ENCODE measurements at regions not wholly inside any gene's neighbourhood (a gene's known extent, or its start where the extent isn't known, plus 50 kb on each side); places are given as distances from the start of the nearest gene placed in this dataset.
"Not testable (repeated sequence)": the region's sequence is repeated elsewhere in the genome, so short reads cannot be mapped to it uniquely, and the experiment has no call there.

DNA sequence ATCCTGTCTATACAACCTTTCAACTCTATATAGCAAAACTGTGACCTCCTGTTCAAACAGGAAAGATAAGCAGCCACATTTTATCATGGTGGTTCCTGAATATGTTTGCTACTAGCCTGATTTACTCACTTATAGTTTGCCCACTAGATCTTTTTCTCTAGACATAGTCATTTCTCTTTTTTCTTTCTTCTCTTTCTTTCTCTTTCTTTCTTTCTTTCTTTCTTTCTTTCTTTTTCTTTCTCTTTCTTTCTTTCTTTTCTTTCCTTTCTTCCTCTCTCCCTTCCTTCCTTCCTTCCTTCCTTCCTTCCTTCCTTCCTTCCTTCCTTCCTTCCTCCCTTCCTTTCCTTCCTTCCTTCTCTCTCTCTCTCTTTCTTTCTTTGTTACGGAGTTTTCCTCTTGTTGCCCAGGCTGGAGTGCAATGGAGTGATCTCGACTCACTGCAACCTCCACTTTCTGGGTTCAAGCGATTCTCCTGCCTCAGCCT lies 142.0 kb upstream of the TBL1XR1 start:
- DNase-seq = peak; percentile 55

GRCh38 chr3:177340243-177340830 lies 143.1 kb upstream of the TBL1XR1 start:
- no peak for DNase-seq

GRCh38 chr3:177341736-177342419 lies 144.6 kb upstream of the TBL1XR1 start:
- DNase-seq = no peak

DNA sequence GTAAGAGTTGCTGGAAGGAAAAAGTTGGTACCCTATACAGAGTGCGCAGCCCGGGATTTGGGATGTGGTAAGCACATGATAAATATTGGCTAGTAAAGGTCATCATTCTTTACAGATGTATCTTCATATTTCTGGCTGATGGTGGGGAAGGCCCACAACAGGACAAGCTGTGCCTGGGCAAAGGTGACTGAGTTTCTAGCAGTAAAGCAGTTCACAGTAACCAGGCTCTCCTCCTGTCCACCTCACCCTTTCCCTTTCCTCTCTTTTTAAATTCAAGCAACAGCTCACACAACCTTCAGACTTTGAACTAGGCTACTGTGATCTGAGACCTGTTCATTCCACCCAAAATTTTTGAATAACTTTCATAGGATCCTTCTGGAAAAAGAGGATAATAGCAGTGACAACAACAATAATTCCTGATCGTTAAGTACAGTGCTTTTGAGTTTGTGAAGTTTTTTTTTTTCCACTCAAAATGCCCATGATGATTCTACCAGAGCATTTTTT lies 145.9 kb upstream of the TBL1XR1 start:
- no peak for DNase-seq

GRCh38 chr3:177345049-177345972 lies 148.0 kb upstream of the TBL1XR1 start:
- DNase-seq = peak; percentile 96

DNA sequence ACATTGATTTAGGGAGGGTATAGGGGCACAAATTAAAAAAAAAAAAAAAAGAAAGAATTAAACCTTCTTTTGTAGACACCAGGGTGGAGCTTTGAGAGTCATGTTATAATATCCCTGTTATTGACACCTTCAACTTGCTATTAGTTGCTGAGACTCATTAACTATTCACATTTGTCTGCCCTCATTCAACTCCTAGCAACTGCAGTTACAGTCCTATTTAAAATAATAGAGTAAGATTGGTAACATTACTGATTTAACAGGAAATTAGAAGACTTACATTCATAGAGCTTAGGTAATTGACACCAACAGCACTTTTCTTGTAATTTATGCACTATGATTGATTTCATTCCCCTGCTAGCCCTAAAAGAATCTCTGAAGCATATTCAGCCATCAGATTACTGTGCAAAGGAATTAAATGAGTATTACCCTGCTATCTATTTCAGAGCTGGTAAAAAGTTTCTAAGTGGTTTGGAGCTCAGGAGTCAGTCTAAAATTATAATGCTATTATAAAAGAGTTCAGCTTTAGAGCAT lies 148.8 kb upstream of the TBL1XR1 start:
- DNase-seq = no peak

DNA sequence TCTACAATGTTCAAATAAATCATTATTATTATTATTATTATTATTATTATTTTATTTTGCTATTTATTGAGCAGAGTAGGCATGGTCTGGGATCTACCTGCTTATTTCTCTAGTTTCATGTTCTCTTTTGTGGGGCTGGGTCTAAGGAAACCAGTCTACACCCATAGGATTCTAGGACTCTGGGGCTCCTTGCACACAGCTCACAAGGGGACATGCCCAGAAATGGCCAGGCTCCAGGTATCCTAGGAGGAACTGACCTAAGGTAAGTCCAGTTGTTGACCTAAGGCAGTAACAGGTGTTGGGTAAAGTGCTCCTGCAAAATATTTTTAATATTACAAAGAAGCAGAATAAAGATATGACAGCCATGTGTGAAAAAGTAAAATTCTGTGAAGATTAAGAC lies 149.6 kb upstream of the TBL1XR1 start:
- DNase-seq = no peak

DNA sequence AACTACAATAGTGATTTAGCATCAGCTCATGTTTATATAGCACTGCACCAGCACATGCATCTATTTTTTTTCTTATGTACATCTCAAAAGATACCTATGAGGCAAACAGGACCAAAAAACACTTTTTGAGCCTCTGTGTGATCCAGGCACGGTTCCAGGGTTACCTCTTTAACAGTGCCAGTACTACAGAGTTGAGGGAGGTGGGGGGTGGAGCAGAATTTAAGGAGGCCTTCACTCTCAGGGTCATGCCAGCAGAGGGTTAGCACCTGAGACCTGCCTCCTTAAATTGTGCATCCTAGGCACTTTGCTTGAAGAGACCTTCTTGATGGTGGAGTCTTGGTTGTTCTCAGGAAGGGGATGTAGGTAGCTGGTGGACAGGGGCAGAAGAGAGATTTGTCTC lies 150.3 kb upstream of the TBL1XR1 start:
- DNase-seq = no peak

DNA sequence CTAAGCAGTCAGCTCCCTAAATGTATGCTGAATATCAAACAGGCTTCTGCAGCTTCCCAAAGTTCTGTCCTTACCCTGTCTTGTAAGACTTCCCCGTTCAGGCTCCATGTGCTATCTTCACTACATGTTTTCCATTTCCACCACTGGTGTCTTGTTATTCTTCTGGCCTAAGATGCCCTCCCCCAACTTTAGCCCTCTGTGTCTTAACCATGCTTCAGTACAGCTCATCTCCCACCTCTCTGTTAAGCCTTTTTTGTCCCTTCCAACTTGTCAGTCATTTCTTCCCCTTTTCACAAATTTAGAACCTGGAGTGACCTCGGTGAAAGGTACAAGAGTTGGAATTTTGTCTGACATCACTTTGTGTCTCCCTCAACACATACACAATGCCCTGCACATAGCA lies 151.7 kb upstream of the TBL1XR1 start:
- DNase-seq = no peak

DNA sequence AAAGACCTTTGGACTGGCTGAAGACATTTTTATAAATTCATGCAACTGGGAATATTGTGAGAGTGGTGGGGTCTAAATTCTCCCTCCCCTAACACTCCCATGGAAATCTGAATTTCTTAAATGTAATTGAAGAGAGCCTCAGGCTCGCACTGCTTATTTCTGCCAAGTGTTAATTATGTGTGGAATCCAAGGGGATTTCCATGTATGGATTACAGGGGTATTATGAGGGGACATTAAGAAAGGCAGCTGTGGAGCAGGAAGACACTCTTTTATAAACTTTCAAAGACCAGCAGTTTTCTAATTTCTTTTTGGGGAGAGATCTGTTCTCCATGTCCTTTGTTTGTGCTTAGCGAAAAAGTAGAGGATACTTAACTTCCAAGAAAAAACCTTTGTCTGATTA lies 152.1 kb upstream of the TBL1XR1 start:
- DNase-seq = no peak

DNA sequence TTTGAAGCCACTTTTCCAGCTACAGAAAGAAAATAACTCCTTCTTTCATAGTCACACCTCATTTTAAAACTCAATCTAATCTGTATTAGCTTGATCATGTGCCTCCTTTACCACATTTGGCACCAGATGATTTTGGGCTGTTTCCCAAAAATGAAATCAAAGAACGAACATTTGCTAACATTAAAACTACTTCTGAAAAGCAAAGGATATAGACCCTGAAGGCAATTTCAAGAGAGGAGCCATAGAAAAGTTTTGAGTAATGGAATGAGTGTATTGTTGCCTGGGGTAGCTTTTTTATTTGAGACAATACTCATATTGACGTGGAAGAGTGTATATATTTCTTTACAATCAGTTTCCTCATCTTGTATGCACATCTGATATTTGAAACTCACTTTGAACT lies 152.8 kb upstream of the TBL1XR1 start:
- DNase-seq = peak; percentile 32

GRCh38 chr3:177351206-177351605 lies 153.9 kb upstream of the TBL1XR1 start:
- DNase-seq = no peak

DNA sequence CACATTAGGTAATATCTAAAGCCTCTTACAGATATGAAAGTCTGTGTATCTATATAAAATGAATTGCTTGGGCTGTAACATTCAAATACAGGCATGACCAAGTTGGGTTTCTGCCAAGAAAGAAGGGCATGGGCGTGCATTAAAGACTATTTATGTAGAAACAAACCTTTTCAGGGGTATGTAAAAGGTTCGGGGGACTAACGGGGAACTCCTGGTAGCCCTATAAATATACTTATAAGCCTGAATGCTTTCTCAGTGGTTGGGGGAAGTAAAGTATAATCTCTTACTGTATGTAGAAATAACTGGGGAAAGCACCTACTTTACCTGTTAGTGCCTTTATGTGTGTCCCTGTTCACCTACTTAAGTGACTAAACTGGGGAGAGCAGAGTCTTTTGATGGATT lies 154.5 kb upstream of the TBL1XR1 start:
- DNase-seq = no peak

- no peak for DNase-seq
These were observed 155.1 kb upstream of the TBL1XR1 start for GRCh38 chr3:177352424-177352823.

DNA sequence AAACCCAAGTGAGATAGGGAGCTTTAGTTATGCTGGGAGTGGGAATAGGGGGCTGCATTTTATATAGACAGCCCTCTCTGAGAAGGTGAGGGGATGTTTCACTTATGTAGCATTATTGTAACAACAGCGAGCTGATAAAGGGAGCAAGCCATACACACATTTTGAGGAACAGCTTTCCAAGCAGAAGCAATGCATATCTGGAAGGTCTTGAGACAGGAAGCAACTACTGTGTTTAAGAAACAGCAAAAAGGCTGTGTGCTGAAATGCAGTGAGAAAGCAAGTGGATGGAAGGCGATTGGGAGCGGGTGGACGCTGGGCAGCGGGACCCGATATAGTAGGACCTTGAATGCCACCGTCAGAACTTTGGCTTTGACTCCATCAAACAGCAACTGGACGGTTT lies 155.9 kb upstream of the TBL1XR1 start:
- DNase-seq = no peak

DNA sequence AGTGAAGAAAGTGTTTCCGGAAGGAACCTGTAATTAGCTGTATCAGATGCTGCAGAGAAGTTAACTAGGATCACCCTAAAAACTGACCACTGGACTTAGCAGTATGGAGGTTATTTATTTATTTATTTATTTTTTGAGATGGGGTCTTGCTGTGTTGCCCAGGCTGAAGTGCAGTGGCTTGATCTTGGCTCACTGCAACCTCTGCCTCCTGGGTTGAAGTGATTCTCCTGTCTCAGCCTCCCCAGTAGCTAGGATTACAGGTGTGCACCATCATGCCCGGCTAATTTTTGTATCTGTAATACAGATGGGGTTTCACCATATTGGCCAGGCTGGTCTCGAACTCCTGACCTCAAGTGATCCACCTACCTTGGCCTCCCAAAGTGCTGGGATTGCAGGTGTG lies 156.6 kb upstream of the TBL1XR1 start:
- DNase-seq = not testable (repeated sequence)

GRCh38 chr3:177354466-177354865 lies 157.2 kb upstream of the TBL1XR1 start:
- DNase-seq = no peak

GRCh38 chr3:177356113-177356512 lies 158.8 kb upstream of the TBL1XR1 start:
- no peak for DNase-seq

DNA sequence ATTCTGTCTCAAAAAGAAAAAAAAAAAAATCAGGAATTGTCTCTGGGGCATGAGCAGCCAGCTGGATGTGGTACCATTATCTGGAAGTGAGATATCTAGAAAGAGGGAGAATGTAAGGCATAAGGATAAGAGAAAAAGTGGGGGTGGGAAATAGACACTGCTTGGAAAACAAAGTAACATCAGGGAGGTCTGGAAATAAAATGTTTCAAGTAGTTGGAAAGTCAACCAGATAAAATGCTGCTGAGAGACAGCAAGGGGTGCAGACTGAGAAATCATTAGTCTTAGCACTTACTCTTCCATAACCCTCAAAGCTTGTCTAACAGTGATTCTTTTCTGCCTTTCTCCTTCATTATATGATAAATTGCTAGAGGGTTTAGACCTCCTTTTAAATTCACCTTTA lies 159.7 kb upstream of the TBL1XR1 start:
- no peak for DNase-seq

DNA sequence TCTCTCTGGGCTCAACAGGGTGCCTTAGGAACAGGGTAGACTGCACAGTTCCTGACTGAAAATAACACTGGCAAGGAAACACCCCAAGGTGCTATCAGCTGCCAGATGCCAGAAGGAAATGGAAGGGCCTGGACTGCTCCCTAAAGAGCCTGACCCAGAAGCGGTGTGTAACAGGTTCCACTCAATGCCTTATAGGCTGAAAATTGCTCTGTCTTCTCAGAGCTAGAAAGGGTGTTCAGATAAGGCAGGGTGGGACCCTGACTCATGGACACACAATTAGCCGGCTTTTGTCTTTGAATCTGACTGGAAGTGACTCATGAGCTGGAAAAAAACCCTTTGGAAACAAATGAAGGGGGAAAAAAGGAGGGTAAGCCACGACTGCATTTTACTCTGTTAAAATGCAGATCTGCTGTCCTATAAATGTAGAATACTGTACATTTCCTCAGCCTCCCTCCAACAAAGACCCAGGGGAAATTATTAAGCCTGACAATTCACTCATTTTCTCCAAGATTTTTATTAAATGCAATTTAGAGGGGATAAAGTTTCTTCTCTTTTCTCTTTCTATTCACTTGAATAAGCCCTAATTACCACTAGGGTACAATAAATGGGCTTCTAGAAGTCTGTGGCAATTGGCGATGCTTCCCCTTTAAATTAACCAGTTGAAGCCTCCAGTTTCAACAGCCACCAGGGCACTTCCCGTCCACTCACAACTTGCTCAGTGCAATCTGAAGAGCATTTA lies 160.2 kb upstream of the TBL1XR1 start:
- DNase-seq = peak; percentile 94

DNA sequence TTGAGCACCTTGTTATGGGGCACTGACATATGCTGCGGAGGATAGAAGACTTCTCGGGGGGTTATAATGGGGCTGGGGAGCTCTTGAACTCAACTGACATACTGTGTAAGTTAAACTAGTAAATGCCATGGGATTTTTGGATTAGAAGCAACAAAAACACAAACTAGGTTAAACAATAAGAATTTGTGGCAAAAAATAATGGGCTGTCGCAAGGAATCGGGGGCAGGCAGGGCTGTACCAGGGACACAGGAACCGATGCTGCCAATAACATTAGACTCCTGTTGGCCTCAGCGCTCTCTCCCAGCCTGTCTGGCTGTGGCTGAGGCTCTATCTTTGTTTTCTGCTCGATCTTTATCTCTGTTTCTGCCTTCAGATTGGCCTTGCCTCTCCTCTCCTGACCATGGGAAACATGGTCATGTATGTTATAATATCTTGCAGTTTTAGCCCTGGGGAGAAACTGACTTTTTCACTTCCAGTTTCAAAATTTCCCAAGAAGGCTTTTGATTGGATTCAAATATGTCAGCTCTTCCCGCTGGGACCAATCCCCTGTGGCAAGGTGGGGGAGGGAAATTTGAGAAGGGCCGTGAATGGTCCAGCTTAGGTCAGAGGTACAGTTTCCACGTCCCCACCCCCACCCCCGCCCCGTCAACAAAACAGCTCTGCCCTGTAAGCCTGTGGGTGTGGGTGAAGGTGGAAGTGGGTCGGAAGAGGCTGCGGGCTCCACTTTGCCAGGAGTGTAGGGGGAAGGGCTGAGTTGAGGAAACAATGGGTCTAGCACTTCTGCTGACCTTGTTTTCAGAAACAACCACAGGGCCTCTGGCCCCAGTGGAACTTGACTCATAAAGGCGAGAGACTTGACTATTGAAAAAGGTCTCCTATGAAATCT lies 161.1 kb upstream of the TBL1XR1 start:
- DNase-seq = peak; percentile 78
